ENCODE measurements at regions not wholly inside any gene's neighbourhood (a gene's known extent, or its start where the extent isn't known, plus 50 kb on each side); places are given as distances from the start of the nearest gene placed in this dataset.
"Not testable (repeated sequence)": the region's sequence is repeated elsewhere in the genome, so short reads cannot be mapped to it uniquely, and the experiment has no call there.

DNA sequence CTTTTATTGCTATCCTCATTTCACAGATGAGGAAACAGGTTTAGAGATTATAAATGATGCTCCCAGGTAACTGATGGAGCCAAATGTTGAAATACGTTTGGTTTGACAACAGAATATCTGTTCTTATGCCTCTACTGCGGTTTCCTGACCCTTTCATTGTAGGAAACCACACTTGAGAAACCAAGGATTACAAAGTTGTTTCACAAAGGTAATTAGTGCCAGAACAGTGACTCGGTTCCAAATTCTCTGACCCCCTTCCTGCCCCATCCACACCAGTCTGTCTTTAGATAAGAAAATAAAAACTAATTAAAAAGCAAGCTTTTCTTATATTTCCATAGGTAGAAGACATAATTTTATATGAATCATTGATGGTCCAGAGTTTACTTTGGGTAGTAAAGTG is 393.7 kb upstream of the MBL2 start:
- DNase-seq (ENCODE audit: low spot score) = no peak

GRCh38 chr10:53162856-53163255 is 390.3 kb upstream of the MBL2 start:
- no peak for DNase-seq (ENCODE audit: low spot score)

- DNase-seq (ENCODE audit: low spot score) = no peak
Observed at GRCh38 chr10:53161231-53161630, 388.6 kb upstream of the MBL2 start.

DNA sequence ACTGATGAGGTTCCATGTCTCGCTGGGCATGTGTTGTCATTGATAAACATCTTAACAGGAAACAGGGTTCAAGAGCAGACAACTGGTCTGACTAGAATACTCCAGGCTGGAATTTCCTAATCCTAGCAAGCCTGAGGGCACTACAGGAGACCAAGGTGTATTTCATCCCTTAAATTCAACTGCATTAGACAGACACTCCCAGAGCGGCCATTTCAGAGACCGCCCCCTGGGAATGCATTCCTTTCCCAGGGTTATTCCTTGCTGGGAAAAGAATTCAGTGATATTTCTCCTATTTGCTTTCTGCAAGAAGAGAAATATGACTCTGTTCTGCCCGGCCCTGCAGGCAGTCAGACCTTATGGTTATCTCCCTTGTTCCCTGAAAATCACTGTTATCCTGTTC is 383.1 kb upstream of the MBL2 start:
- not testable (repeated sequence) for DNase-seq (ENCODE audit: low spot score)

DNA sequence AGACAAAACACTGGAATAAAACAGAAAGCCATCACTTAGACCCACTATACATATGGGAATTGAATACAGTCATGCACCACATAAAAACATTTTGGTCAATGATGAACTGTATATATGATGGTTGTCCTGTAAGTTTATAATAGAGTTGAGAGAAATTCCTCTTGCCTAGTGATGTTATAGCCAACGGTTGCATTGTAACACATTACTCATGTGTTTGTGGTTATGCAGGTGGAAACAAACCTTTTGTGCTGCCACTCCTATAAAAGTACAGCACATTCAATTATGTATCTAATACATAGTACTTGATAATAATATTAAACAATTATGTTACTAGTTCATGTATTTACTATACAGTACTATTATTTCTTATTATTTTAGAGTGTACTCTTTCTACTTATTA is 381.2 kb upstream of the MBL2 start:
- no peak for DNase-seq (ENCODE audit: low spot score)

DNA sequence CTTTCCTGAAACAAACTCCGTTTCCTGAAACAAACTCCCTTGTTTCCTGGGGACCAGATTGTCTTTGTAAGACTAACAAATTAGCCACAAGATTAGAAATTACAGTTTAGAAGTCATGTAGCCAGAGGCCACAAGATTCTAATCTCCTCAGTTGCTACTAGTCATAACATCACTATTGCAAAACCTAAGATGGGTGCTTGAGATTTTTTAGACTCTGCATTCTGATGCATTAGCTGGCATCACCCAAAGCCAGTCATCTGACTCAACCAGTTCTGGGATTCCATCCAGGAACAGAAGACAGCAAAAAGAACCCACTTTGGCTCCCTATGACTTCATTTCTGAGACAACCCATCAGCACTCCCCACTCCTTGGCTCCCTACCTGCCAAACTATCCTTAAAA is 367.9 kb upstream of the MBL2 start:
- DNase-seq (ENCODE audit: low spot score) = no peak

DNA sequence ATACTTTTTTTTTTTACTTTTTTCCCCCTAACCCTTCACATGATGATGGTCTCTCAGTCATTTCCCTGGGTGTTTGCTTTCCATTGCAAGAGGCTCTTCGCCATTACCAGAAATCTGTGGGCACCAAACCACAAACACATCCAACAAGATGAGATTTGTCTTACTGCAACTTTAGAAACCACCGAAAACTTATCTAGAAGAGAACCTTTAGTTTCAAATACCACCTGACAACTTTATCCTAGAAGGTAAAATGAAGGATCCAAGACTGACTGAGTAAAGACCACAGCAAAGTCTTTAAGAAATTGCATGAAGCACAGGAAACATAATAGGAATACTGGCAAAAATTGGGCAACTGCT is 363.3 kb upstream of the MBL2 start:
- no peak for DNase-seq (ENCODE audit: low spot score)

DNA sequence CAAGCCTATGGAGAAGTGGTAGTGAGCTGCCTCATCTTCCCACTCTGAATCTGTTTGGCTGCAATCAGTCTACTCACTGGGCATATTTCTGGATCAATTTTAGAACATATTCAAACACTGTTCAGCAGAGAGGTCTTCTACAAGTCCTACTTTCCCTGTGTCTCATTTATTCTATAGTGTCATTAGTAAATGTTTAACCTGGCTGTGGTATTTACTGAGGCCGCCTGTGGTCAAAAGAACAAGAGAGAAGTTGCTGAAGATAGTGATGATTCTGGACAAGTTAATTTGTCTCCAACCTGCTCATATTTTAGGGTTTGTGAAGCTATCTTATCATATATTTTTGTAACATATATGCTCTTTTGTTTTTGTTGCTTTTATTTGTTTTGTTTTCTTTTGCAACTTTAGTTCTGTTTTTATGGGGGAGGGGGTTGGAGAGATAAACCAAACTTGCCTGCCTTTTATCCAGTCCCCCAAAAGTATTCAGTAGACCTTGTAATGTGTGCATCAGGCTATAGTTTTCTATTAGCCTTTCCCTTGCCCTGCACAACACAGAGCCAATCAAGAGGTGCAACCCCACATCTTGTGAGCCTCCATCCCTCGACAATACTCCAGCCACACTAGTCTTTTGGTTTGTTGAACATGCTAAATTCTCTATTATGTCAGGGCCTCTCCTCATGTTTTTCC is 362.8 kb upstream of the MBL2 start:
- no peak for DNase-seq (ENCODE audit: low spot score)

DNA sequence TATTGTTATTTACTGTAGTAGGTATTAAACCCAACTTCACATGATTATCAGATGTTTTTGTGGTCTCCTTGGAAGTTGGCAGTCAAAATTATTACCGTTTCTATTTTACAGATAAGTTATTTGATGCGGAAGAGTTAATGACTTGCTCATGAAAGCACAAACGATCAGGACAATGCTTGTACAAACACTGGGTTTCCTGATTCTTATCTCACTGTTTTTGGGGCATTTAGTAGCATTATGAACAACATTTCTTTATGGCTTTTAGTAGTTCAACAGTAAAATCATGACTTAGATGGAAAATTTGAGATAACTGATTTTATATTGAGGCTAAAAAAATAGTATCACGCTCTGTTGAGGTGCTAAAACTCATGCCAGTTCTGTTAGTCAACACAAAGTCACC is 361.5 kb upstream of the MBL2 start:
- no peak for DNase-seq (ENCODE audit: low spot score)

GRCh38 chr10:53130337-53130736 is 357.8 kb upstream of the MBL2 start:
- DNase-seq (ENCODE audit: low spot score) = no peak

- DNase-seq (ENCODE audit: low spot score) = no peak
Observed at GRCh38 chr10:53127686-53128085, 355.1 kb upstream of the MBL2 start.

DNA sequence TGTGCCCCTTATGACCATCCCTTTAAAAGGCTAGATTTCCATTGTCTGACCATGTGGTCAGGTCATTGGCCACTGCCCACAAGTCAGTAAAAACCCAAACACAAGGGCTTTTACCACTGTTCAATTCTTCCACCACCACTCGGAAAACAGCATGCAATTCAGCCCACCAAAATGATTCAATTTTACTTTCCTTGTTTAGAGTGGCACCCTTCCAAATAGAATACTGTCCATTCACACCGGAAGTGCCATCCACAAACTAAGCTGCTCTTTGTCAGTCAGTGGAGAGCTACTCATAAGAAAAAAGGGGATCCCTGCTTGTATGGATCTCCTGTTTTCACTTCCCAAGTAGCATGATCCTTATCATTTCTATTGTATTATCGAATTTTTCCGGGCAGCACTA is 350.7 kb upstream of the MBL2 start:
- no peak for DNase-seq (ENCODE audit: low spot score)

GRCh38 chr10:53122281-53122680 is 349.7 kb upstream of the MBL2 start:
- DNase-seq (ENCODE audit: low spot score) = no peak

GRCh38 chr10:53115660-53116059 is 343.1 kb upstream of the MBL2 start:
- DNase-seq (ENCODE audit: low spot score) = no peak

- no peak for DNase-seq (ENCODE audit: low spot score)
Observed at GRCh38 chr10:53111529-53111928, 338.9 kb upstream of the MBL2 start.

DNA sequence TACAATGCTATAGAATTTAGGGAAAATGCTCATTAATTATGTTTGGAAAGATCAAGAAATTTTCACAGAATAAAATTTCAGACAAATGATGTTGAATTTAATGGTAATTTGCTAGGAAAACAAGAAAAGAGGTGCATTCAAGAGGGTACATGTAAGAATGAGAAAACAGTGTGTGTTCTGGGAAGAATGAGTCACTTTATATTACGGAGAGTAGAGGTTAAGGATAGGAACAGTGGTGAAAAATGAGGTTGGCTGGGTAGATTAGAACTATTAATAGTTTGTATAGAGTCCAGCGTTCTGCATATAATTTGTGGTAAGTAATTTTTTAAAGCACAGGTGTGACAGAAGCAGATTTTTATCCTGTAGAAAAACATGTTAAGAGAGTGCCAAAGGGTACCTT is 336.7 kb upstream of the MBL2 start:
- no peak for DNase-seq (ENCODE audit: low spot score)

- no peak for DNase-seq (ENCODE audit: low spot score)
Observed at GRCh38 chr10:53108317-53108934, 335.8 kb upstream of the MBL2 start.

DNA sequence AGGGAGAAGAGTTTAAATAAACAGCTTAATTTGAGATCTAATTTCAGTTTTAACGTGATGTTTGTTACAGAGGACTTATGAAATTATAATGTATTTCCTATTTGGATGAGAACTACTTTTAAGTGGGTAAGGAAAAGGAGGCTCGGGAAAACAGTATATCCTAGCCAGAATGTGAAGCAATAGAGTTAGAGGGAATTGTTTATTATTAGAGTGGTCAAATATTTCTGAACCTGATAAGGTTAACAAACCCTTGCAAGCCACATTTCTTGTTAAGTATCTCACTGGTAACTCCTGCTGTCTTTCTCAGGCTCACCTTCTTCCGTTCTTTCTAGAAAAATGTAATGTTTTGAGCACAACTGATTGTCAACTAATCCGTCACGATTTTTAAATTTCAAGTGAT is 335.1 kb upstream of the MBL2 start:
- no peak for DNase-seq (ENCODE audit: low spot score)

- DNase-seq (ENCODE audit: low spot score) = no peak
Observed at GRCh38 chr10:53102424-53102823, 329.8 kb upstream of the MBL2 start.

GRCh38 chr10:53093878-53094277 is 321.3 kb upstream of the MBL2 start:
- no peak for DNase-seq (ENCODE audit: low spot score)

GRCh38 chr10:53091574-53091973 is 319.0 kb upstream of the MBL2 start:
- no peak for DNase-seq (ENCODE audit: low spot score)

- DNase-seq (ENCODE audit: low spot score) = no peak
Observed at GRCh38 chr10:53088961-53089360, 316.4 kb upstream of the MBL2 start.

GRCh38 chr10:53079283-53079682 is 306.7 kb upstream of the MBL2 start:
- no peak for DNase-seq (ENCODE audit: low spot score)

GRCh38 chr10:53076948-53077347 is 304.4 kb upstream of the MBL2 start:
- no peak for DNase-seq (ENCODE audit: low spot score)

Data from D341Med (cell line).